NCI-H2196 (cell line): ENCODE measurements at regions not wholly inside any gene's neighbourhood (a gene's known extent, or its start where the extent isn't known, plus 50 kb on each side); places are given as distances from the start of the nearest gene placed in this dataset.
"Not testable (repeated sequence)": the region's sequence is repeated elsewhere in the genome, so short reads cannot be mapped to it uniquely, and the experiment has no call there.

Source experiments
- DNase-seq: peaks from one replicate; lab custom pipeline; 2025; ENCODE audit not compliant: unreplicated experiment; lab: John Stamatoyannopoulos, UW

DNA sequence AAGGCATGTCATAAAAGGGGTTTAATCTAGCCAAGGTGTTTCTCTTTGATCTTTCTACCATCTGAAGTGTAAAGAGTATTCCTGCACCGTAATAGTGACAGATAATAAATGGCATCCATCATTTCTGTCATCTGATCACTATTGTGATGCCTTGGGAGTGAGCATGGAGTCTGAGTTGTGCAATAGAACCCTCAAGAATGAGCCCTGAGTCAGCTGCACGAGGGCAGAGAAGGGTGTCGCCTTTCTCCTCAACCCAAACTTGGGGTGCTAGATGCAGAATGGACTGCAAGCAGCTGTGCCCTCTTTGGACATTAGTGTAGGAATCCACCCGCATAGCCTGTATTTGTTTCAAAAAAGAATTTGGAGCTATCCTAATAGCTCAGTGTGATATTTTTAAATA lies 115.2 kb downstream of the ZNF37A start:
- DNase-seq = no peak

- not testable (repeated sequence) for DNase-seq
These were observed 115.6 kb downstream of the ZNF37A start for GRCh38 chr10:38209748-38210147.

DNA sequence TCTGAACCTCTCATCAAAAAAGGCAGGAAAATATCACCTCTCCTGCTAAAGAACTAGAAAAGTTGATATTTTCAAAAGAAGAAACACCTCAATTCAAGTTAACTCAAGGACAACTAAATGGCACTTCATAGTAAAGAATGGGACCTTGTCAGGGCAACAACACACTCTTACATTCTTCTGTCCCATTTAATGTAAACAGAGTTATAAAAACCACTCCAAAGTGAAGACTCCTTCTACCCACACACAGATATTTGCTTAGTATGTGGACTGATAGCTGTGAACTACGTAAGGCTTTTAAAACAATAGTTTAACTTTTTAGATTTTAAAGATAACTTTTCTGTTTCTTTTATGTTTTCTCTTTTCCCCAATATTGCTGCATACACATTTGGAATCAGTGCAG lies 118.3 kb downstream of the ZNF37A start:
- no peak for DNase-seq

DNA sequence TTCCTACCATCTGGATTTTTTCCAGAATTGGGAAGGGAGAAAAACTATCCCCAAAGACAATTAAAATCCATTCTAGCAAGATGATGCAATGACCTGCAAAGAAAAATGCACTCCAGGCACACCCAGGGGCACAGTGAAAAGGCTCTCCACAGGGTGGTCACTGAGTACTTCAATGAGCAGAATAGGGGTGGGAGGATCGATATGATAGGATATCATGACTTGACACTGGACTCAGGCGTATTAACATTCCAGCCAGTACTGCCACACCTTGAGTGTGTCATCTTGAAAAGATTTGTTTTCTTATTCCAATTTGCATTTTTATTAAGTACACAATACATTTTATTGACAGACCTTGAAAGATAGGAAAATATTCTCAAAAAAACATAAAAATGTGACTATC lies 132.2 kb downstream of the ZNF37A start:
- no peak for DNase-seq

DNA sequence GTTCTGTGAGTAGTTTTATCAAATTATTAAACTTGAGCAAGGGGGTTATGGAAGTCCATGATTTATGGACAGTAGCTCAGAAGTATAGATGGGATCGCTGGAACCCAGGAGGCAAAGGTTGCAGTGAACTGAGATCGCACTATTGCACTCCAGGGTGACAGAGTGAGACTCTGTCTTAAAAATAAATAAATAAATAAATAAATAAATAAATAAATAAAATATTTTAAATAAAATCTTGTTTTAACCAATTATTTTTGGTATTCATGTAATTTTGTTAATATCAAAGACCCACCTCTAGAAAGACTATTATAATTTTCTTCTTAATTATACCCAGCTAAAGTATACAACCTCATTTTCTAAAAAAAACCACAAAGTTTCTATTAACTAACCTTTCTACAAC lies 134.3 kb downstream of the ZNF37A start:
- no peak for DNase-seq

- not testable (repeated sequence) for DNase-seq
These were observed 144.3 kb downstream of the ZNF37A start for GRCh38 chr10:38238479-38238878.

- DNase-seq = not testable (repeated sequence)
These were observed 148.0 kb downstream of the ZNF37A start for GRCh38 chr10:38242061-38242649.

GRCh38 chr10:38248113-38248512 lies 154.0 kb downstream of the ZNF37A start:
- DNase-seq = not testable (repeated sequence)

GRCh38 chr10:38252551-38252950 lies 158.4 kb downstream of the ZNF37A start:
- DNase-seq = not testable (repeated sequence)

- not testable (repeated sequence) for DNase-seq
These were observed 173.4 kb downstream of the ZNF37A start for GRCh38 chr10:38267555-38267954.

DNA sequence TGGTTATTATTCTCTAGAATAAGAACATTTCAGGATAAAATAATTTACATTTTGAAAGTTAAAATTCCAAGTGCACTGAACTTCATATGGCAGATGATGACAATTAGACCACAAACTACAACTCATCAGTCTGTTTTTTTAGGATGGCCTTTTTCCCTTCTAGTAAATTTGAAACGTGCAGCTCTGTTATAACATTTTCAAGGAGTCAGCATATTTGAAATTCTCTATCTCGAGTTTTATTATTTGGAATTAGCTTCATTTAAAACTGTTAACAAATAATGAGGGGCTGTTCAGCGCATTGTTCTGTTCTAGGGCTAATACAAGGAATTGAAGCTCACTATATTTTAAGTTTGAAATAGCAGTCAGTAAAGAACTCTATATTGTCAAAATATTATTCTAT lies 176.9 kb downstream of the ZNF37A start:
- not testable (repeated sequence) for DNase-seq

- not testable (repeated sequence) for DNase-seq
These were observed 180.7 kb downstream of the ZNF37A start for GRCh38 chr10:38274879-38275278.

DNA sequence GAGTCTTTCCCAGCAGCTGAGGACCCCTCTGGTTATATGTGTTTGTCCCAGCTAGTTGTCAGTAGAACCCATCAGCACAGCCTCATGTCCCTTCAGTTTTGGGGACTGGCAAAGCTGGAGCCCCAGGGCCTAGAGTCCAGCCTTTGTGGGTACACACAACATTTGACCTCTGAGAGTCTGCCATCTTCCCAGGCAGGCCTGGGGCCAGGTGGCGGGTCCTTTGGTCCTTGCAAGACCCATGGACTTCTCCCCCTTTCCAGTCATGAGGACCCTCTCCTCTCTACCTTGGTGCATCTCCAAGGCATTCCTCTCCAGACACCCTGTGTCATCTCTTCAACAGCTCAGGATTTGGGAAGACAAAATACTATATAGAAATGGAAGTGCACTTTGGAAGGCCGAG lies 198.4 kb downstream of the ZNF37A start:
- not testable (repeated sequence) for DNase-seq

GRCh38 chr10:38310111-38310510 lies 216.0 kb downstream of the ZNF37A start:
- not testable (repeated sequence) for DNase-seq

DNA sequence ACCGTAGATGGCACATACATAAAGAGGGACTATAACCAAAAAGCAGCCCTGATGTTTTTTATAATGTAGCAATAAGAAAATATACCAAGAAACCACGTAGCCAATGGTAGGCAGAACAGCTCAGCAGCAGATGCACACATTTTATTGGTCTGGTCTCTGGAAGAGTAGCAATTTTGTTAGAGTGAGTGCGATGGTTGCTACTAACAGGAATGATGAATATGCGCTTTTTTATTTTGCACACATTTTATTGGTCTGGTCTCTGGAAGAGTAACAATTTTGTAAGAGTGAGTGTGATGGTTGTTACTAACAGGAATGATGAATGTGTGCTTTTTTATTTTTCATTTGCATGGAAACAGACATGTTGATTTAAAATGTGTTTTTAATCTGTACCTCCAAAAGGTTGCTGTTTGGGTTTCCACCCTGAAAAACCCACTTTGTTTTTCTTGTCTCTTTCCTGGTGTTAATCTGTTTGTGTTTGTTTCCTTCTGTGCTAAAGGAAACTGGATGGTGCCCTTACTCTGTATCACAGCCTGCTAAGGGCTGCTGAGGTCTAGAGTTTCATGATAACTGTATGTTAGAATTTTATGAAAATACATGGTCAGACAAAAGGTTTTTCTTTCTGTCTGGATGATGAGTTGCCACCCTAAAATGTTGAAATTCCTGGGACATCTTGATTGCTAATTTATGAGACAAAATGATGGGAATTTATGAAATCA lies 221.1 kb downstream of the ZNF37A start:
- not testable (repeated sequence) for DNase-seq

DNA sequence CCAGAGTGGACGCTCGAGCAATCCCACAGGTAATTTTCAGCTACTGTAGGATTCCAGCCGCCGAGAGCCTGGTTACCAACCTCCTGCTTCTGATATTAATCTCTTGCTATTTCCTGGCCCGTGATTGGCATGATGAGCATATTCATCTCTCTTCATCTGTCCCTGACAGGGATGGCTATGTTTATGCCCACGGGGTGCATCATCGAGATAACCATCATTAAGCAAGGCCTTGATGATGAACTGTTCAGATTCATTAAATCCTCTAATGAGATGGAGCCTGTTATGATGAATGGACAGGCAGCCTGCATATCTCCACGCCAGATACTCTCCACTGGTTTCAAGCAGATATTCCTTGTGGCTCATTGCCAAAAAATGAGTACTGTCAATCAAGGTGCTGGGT lies 227.3 kb downstream of the ZNF37A start:
- DNase-seq = not testable (repeated sequence)

- DNase-seq = not testable (repeated sequence)
These were observed 236.2 kb downstream of the ZNF37A start for GRCh38 chr10:38330306-38330705.

GRCh38 chr10:38331106-38331505 lies 237.0 kb downstream of the ZNF37A start:
- DNase-seq = not testable (repeated sequence)

DNA sequence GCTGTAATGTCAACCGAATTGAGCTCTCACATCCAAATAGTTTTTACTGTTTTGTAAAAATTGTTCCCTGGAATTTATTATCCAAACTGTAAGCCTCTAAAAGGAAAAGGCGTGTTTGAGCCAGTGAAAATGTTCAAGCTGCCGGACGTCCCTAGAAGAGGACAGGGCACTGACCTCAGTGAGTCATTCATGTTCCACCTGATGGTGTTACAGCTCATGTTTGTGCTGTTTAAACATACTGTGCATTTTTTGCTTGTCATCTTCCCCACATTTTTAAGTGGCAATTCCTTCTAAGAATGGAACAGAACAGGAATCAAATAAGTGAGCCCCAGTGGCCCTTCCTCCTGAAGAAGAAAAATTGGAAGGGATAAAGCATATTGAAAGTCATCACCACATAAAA lies 239.6 kb downstream of the ZNF37A start:
- not testable (repeated sequence) for DNase-seq

DNA sequence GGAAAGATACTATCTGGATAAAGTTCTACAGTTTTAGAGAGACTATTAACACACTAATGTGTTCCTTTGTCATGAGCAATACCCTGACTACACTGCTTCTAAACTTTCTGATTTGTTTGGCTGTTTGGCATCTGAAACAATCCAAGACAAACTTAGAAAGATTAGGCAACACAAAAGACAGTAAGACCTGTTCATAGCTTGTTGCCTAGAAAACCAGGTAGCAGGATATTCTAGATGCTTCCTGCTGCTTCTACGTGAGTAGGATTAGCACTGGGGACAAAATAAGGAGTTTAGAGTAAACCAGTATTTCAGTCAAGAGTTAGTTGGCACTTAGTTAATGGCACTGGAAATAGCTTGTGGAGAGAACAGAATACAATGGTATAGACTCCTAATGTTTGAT lies 256.5 kb downstream of the ZNF37A start:
- not testable (repeated sequence) for DNase-seq

DNA sequence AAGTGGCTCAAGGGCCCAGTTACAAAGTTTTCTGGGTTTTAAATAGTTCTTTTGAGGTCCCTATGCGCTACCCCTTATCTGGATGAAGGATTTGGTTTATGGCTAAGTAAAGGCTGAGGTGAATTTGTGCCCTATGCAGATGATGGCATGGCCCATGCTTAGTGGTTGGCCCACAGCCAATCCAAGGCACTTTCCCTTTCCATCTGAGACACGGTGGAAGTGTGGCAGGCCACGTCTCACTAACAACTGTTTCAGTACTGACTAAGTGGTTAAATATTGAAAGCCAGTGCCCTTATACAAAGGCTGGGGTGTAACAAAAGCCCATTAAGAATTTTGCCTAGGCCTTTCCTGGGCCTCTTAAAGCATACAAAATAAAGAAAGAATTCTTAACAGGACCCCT lies 260.3 kb downstream of the ZNF37A start:
- DNase-seq = not testable (repeated sequence)

GRCh38 chr10:38355911-38356526 lies 261.9 kb downstream of the ZNF37A start:
- peak; percentile 62 for DNase-seq
